ENCODE measurements at regions not wholly inside any gene's neighbourhood (a gene's known extent, or its start where the extent isn't known, plus 50 kb on each side); places are given as distances from the start of the nearest gene placed in this dataset.

DNA sequence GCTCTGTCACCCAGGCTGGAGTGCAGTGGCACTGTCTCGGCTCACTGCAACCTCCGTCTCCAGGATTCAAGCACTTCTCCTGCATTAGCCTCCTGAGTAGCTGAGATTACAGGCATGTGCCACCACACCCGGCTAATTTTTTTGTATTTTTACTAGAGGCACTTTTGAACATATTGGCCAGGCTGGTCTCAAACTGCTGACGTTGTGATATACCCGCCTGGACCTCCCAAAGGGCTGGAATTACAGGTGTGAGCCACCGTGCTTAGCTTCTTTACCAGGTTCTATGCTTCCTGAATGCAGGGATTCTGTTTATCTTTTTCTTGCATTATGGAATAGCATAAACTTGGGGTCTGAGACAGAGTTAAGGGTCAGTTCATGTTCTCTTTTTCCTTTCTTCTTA is 317.9 kb upstream of the RBFOX1 start:
- H3K27me3 Mint-ChIP-seq (ENCODE audit: unreplicated experiment) = no peaks in the 10 kb centered on the region
- no peak overlapping the region for H3K4me3 Mint-ChIP-seq (ENCODE audit: low read depth, unreplicated experiment)
- intact Hi-C loops (cut with micrococcal nuclease; ENCODE audit: unreplicated experiment) = no loop called here
- peaks cover 13% of the 10 kb centered on the region for H3K9me3 Mint-ChIP-seq (ENCODE audit: low read depth, unreplicated experiment)
- BruUV-seq (replicated peaks) = no TSS peak
- DNase-seq = no peak
- H3K4me1 Mint-ChIP-seq (ENCODE audit: low read depth, unreplicated experiment) = no peaks in the 10 kb centered on the region
- CTCF ChIA-PET = no interaction called here
- no peaks in the 10 kb centered on the region for H3K36me3 Mint-ChIP-seq (ENCODE audit: insufficient read depth, unreplicated experiment)
- TF ChIP-seq, protein P1, sequence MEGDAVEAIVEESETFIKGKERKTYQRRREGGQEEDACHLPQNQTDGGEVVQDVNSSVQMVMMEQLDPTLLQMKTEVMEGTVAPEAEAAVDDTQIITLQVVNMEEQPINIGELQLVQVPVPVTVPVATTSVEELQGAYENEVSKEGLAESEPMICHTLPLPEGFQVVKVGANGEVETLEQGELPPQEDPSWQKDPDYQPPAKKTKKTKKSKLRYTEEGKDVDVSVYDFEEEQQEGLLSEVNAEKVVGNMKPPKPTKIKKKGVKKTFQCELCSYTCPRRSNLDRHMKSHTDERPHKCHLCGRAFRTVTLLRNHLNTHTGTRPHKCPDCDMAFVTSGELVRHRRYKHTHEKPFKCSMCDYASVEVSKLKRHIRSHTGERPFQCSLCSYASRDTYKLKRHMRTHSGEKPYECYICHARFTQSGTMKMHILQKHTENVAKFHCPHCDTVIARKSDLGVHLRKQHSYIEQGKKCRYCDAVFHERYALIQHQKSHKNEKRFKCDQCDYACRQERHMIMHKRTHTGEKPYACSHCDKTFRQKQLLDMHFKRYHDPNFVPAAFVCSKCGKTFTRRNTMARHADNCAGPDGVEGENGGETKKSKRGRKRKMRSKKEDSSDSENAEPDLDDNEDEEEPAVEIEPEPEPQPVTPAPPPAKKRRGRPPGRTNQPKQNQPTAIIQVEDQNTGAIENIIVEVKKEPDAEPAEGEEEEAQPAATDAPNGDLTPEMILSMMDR (IDR thresholded peaks at IDR 0.05; ENCODE audit: unreplicated experiment) = no peak
- no peak overlapping the region for H3K27ac Mint-ChIP-seq (ENCODE audit: unreplicated experiment)

DNA sequence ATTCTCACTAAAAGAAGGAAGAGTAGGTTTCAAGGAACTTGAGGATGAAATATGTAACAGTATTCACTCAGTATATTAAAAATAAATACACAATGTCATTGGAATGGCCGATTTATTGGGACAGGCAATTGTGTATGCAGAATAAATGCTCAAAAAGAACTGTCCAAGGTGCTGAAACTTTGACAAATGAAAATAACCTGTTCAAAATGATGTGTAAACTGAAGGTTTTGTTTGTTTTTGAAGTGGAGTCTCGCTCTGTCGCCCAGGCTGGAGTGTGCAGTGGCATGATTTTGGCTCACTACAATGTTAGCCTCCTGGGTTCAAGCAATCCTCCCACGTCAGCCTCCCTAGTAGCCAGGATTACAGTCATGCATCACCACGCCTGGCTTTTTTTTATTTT is 318.7 kb upstream of the RBFOX1 start:
- Mint-ChIP-seq H3K36me3 (ENCODE audit: insufficient read depth, unreplicated experiment) (no peaks in the 10 kb centered on the region), H3K4me1 (ENCODE audit: low read depth, unreplicated experiment) (no peaks in the 10 kb centered on the region), H3K4me3 (ENCODE audit: low read depth, unreplicated experiment) (no peak overlapping the region), H3K9me3 (ENCODE audit: low read depth, unreplicated experiment) (peaks cover 11% of the 10 kb centered on the region), H3K27me3 (ENCODE audit: unreplicated experiment) (no peaks in the 10 kb centered on the region), H3K27ac (ENCODE audit: unreplicated experiment) (no peak overlapping the region)
- CTCF ChIA-PET = no interaction called here
- no peak for DNase-seq
- TF ChIP-seq, protein P1 (IDR thresholded peaks at IDR 0.05; ENCODE audit: unreplicated experiment) = no peak
- intact Hi-C loops (cut with micrococcal nuclease; ENCODE audit: unreplicated experiment) = no loop called here
- BruUV-seq (replicated peaks) = no TSS peak

DNA sequence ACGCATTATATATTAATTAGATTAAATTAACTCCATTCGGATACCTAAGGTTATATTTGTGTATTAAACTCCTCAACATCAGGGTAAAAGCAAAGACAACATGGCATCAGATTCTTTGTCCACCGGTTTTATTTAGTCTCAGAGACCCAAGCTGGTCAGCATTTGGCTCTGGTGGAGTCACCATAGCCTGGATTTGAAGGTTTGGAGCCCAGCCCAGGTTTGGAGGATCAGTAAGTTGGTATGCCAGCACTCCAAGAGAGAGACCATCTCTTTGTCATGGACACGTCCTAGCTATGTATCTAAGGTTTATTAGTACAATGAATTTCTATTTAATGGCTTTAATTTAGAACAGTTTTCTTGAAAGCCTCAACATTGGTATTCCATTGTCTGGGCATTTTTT is 328.4 kb upstream of the RBFOX1 start:
- CTCF ChIA-PET = no interaction called here
- Mint-ChIP-seq H3K36me3 (ENCODE audit: insufficient read depth, unreplicated experiment) (no peaks in the 10 kb centered on the region), H3K4me3 (ENCODE audit: low read depth, unreplicated experiment) (no peak overlapping the region), H3K9me3 (ENCODE audit: low read depth, unreplicated experiment) (peaks cover 9% of the 10 kb centered on the region), H3K27me3 (ENCODE audit: unreplicated experiment) (no peaks in the 10 kb centered on the region), H3K27ac (ENCODE audit: unreplicated experiment) (no peak overlapping the region), H3K4me1 (ENCODE audit: low read depth, unreplicated experiment) (no peaks in the 10 kb centered on the region)
- DNase-seq = no peak
- no TSS peak for BruUV-seq (replicated peaks)
- TF ChIP-seq, protein P1 (IDR thresholded peaks at IDR 0.05; ENCODE audit: unreplicated experiment) = no peak
- intact Hi-C loops (cut with micrococcal nuclease; ENCODE audit: unreplicated experiment) = no loop called here

DNA sequence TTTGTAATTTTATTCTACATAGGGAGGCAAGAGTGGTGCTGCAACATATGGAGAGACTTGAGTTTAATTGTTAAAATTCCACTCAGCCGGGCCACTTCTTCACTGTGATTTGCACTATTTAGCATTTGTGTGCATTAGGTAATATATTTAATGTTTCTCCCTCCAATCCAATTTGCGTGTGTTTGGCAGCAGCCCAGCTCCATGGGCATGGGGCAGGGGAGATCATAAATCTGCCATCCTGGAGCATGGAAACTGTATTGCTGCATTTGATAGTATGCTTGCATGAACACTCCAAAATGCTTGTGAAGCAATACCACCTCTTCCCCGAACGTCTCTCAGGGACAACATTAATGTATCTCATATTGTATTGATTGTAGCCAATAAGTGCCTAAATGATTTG is 339.1 kb upstream of the RBFOX1 start:
- no TSS peak for BruUV-seq (replicated peaks)
- no peak for DNase-seq
- intact Hi-C loops (cut with micrococcal nuclease; ENCODE audit: unreplicated experiment) = no loop called here
- H3K9me3 Mint-ChIP-seq (ENCODE audit: low read depth, unreplicated experiment) = peaks cover 8% of the 10 kb centered on the region
- H3K4me1 Mint-ChIP-seq (ENCODE audit: low read depth, unreplicated experiment) = no peaks in the 10 kb centered on the region
- H3K36me3 Mint-ChIP-seq (ENCODE audit: insufficient read depth, unreplicated experiment) = no peaks in the 10 kb centered on the region
- TF ChIP-seq, protein P1 (IDR thresholded peaks at IDR 0.05; ENCODE audit: unreplicated experiment) = no peak
- H3K27ac Mint-ChIP-seq (ENCODE audit: unreplicated experiment) = no peak overlapping the region
- no peak overlapping the region for H3K4me3 Mint-ChIP-seq (ENCODE audit: low read depth, unreplicated experiment)
- no peaks in the 10 kb centered on the region for H3K27me3 Mint-ChIP-seq (ENCODE audit: unreplicated experiment)
- CTCF ChIA-PET = no interaction called here

DNA sequence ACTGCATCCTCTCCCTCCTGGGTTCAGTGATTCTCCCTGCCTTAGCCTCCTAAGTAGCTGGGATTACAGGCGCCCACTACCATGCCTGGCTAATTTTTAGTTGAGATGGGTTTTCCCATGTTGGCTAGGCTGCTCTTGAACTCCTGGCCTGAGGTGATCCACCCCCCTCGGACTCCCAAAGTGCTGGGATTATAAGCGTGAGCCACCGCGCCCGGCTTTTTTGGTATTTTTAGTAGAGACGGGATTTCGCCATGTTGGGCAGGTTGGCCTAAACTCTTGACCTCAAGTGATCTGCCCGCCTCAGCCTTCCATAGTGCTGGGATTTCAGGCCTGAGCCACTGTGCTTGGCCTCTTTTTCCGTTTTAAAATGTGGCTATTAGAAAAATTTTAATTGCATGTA is 343.8 kb upstream of the RBFOX1 start:
- Mint-ChIP-seq H3K4me1 (ENCODE audit: low read depth, unreplicated experiment) (no peaks in the 10 kb centered on the region), H3K9me3 (ENCODE audit: low read depth, unreplicated experiment) (peaks cover 13% of the 10 kb centered on the region), H3K27me3 (ENCODE audit: unreplicated experiment) (no peaks in the 10 kb centered on the region), H3K27ac (ENCODE audit: unreplicated experiment) (no peak overlapping the region), H3K36me3 (ENCODE audit: insufficient read depth, unreplicated experiment) (no peaks in the 10 kb centered on the region), H3K4me3 (ENCODE audit: low read depth, unreplicated experiment) (no peak overlapping the region)
- CTCF ChIA-PET = no interaction called here
- no TSS peak for BruUV-seq (replicated peaks)
- intact Hi-C loops (cut with micrococcal nuclease; ENCODE audit: unreplicated experiment) = no loop called here
- TF ChIP-seq, protein P1 (IDR thresholded peaks at IDR 0.05; ENCODE audit: unreplicated experiment) = no peak
- no peak for DNase-seq

Measured in Calu3 (cell line).